Hepatocyte (in vitro differentiated cells): ENCODE measurements at regions not wholly inside any gene's neighbourhood (a gene's known extent, or its start where the extent isn't known, plus 50 kb on each side); places are given as distances from the start of the nearest gene placed in this dataset.

Experiments used
- EZH2 ChIP-seq: fragments of 200-600 bp; sonication (generic); IDR thresholded peaks from 2 replicates; pipeline ENCODE4 v1.6.1; 2016; ENCODE audit warnings: antibody characterized with exemption, mild to moderate bottlenecking, borderline replicate concordance
- EZH2phosphoT487 ChIP-seq: fragments of 200-600 bp; sonication (generic); IDR thresholded peaks from one replicate; pipeline ENCODE4 v1.6.1; 2018; ENCODE audit warnings: antibody characterized with exemption, mild to moderate bottlenecking, low read depth, moderate library complexity; ENCODE audit not compliant: unreplicated experiment, severe bottlenecking
- TF ChIP-seq, protein P1 (sequence below): fragments of 200-600 bp; sonication (generic); IDR thresholded peaks from 2 replicates; pipeline ENCODE4 v1.5.1; 2016; ENCODE audit warnings: antibody characterized with exemption, mild to moderate bottlenecking; ENCODE audit not compliant: poor library complexity

DNA sequence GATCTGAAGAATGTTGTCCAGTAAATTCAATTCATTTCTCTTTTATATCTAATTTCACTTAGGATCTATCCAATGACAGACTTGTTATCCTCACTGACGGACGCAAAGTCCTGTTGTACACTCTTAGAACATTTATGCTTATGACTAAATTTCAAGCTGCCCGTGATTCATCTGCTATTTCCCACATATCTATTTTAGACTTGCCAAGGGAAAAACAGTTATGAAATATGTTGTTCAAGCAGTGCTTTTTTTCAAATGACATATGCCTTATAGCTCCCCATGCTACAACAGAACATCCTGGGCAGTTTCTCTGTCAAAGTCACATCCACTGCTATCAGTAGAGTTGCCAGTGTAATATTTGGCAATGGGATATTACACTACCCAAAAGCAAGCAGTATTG, 94.2 kb upstream of the CBLN2 start:
- TF ChIP-seq, protein P1, sequence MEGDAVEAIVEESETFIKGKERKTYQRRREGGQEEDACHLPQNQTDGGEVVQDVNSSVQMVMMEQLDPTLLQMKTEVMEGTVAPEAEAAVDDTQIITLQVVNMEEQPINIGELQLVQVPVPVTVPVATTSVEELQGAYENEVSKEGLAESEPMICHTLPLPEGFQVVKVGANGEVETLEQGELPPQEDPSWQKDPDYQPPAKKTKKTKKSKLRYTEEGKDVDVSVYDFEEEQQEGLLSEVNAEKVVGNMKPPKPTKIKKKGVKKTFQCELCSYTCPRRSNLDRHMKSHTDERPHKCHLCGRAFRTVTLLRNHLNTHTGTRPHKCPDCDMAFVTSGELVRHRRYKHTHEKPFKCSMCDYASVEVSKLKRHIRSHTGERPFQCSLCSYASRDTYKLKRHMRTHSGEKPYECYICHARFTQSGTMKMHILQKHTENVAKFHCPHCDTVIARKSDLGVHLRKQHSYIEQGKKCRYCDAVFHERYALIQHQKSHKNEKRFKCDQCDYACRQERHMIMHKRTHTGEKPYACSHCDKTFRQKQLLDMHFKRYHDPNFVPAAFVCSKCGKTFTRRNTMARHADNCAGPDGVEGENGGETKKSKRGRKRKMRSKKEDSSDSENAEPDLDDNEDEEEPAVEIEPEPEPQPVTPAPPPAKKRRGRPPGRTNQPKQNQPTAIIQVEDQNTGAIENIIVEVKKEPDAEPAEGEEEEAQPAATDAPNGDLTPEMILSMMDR = no peak
- no peak for TF ChIP-seq EZH2
- TF ChIP-seq EZH2phosphoT487 = no peak
